BE2C (cell line): ENCODE measurements at regions not wholly inside any gene's neighbourhood (a gene's known extent, or its start where the extent isn't known, plus 50 kb on each side); places are given as distances from the start of the nearest gene placed in this dataset.
"Not testable (repeated sequence)": the region's sequence is repeated elsewhere in the genome, so short reads cannot be mapped to it uniquely, and the experiment has no call there.

Experiments used
- DNase-seq: peaks from one replicate; pipeline ENCODE4 v3.0.0-alpha.2; 2020
- H3K27me3 ChIP-seq: fragments of 250-450 bp; sonication (Bioruptor Pico); 2 replicates; pipeline ENCODE4 v1.5.1; 2020; ENCODE audit warnings: mild to moderate bottlenecking
- H3K36me3 ChIP-seq: fragments of 250-450 bp; sonication (Bioruptor Pico); 2 replicates; pipeline ENCODE4 v1.5.1; 2020; ENCODE audit warnings: mild to moderate bottlenecking
- H3K4me1 ChIP-seq: fragments of 250-450 bp; sonication (Bioruptor Pico); 2 replicates; pipeline ENCODE4 v1.5.1; 2020
- H3K4me3 ChIP-seq: 2 replicates; pipeline ENCODE4 v1.5.1; 2011; ENCODE audit warnings: low read depth, low read length
- H3K9me3 ChIP-seq: fragments of 250-450 bp; sonication (Bioruptor Pico); 2 replicates; pipeline ENCODE4 v1.5.1; 2020
- TF ChIP-seq, protein P1 (sequence below): IDR thresholded peaks from 2 replicates; pipeline ENCODE4 v1.5.1; 2012; ENCODE audit warnings: mild to moderate bottlenecking, low read depth, low read length

DNA sequence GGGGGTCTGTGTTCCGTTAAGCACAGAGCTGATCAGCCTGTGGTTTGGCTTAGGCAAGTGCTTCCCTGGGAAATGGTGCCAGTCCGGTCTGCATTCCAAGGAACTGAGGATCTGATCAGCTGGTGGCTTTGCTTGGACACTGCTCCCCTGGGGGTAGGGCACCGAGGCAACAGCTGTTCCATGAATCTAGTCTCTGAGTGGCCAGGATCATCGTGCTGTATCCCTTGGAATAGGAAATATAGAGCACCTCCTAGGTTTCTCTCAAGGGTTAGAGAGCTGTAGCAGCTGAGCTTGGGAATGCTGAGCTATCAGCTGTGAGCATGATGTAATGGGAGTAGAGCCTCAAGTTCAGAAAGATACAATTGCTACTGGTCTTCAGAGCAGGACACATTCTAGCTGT is 863.9 kb downstream of the RAPGEF2 start:
- H3K9me3 ChIP-seq, result no peaks in the 10 kb centered on the region
- H3K27me3 ChIP-seq, result no peaks in the 10 kb centered on the region
- H3K4me1 ChIP-seq, result no peaks in the 10 kb centered on the region
- TF ChIP-seq, protein P1, sequence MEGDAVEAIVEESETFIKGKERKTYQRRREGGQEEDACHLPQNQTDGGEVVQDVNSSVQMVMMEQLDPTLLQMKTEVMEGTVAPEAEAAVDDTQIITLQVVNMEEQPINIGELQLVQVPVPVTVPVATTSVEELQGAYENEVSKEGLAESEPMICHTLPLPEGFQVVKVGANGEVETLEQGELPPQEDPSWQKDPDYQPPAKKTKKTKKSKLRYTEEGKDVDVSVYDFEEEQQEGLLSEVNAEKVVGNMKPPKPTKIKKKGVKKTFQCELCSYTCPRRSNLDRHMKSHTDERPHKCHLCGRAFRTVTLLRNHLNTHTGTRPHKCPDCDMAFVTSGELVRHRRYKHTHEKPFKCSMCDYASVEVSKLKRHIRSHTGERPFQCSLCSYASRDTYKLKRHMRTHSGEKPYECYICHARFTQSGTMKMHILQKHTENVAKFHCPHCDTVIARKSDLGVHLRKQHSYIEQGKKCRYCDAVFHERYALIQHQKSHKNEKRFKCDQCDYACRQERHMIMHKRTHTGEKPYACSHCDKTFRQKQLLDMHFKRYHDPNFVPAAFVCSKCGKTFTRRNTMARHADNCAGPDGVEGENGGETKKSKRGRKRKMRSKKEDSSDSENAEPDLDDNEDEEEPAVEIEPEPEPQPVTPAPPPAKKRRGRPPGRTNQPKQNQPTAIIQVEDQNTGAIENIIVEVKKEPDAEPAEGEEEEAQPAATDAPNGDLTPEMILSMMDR, result no peak
- H3K36me3 ChIP-seq, result no peaks in the 10 kb centered on the region
- H3K4me3 ChIP-seq, result no peak overlapping the region
- no peak for DNase-seq

DNA sequence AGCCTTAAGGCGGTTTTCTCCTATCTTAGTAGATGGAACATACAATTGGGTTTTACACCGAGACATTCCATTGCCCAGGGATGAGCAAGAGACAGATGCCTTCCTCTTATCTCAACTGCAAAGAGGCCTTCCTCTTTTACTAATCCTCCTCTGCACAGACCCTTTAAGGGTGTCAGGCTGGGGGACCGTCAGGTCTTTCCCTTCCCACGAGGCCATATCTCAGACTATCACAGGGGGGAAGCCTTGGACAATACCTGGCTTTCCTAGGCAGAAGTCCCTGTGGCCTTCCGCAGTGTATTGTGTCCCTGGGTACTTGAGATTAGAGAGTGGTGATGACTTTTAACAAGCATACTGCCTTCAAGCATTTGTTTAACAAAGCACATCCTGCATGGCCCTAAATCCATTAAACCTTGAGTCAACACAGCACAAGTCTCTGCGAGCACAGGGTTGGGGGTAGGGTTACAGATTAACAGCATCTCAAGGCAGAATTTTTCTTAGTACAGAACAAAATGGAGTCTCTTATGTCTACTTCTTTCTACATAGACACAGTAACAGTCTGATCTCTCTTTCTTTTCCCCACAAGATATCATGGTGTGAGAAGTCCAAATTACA is 874.1 kb downstream of the RAPGEF2 start:
- DNase-seq, H3K4me3 ChIP-seq, H3K9me3 ChIP-seq, H3K36me3 ChIP-seq, H3K4me1 ChIP-seq, H3K27me3 ChIP-seq: not testable (repeated sequence)

DNA sequence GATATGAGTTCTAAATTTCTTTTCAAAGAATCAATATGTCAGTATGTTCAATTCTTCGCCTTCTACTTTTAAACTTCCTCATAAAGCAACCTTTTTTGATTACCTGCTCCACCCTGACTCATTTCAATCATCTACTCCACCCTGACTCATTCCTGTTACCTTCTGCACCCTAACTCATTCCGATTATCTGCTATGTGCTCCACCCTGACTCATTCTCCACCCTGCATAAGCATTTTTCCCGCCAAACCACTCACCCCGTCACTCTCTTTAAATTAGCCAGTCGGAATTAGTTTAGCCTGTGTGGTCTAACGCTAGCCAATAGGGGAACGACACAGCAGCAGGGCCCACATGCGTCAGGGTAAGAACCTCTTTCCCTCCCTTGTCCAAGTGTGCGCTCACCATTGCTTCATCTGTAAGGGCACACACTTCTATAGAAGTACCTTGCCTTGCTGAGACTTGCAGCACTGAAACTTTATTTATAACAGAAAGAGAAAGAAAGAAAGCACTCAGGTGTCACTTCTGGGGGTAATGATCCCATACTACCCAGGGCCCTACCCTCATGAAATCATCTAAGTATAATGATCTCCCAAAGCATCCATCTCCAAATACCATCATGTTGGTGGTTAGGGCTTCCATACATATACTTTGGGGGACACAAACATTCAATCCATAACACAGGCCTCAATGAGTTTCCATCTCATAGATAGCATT is 875.2 kb downstream of the RAPGEF2 start:
- TF ChIP-seq, protein P1, result no peak
- Histone ChIP-seq H3K4me3 (no peak overlapping the region), H3K9me3 (no peaks in the 10 kb centered on the region), H3K36me3 (no peaks in the 10 kb centered on the region), H3K4me1 (no peaks in the 10 kb centered on the region), H3K27me3 (no peaks in the 10 kb centered on the region)
- DNase-seq, result no peak

DNA sequence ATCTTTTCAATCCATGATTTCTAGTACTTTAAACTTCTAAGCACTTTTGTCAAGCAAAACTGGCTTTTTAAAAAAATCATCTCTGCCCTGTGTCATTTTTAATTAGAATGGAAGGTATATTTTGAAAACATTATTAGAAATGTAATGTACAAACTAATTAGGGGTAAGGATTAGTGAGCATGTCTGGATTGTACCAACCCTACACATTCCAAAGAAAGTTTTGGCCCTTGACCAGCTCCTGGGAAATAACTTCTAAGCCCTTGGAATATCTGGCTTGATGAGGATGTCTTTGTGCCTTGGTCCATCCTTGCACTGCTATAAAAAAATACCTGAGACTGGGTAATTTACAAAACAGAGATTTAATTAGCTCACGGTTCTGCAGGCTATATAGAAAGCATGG is 876.5 kb downstream of the RAPGEF2 start:
- TF ChIP-seq, protein P1, result no peak
- H3K27me3 ChIP-seq, result no peaks in the 10 kb centered on the region
- no peak overlapping the region for H3K4me3 ChIP-seq
- DNase-seq, result no peak
- no peaks in the 10 kb centered on the region for H3K9me3 ChIP-seq
- no peaks in the 10 kb centered on the region for H3K4me1 ChIP-seq
- H3K36me3 ChIP-seq, result no peaks in the 10 kb centered on the region

DNA sequence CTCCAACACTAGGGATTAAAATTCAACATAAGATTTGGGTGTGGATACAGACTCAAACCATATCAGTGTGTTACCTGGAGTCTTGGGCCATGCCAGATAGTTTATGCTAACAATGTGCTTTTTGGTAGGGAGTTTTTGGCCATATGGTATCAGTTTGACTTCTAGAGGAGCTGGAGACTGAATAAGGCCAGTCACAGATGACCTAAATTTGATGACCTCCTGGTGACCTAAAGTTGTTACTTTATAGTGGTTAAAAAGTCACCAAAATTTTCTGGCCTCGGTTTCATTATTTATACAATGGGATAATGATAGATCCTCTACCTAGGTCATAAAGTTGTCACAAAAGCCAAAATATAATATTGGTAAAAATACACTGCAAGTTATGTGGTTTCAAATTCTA is 877.1 kb downstream of the RAPGEF2 start:
- Histone ChIP-seq H3K27me3 (no peaks in the 10 kb centered on the region), H3K4me1 (no peaks in the 10 kb centered on the region), H3K9me3 (no peaks in the 10 kb centered on the region), H3K36me3 (no peaks in the 10 kb centered on the region), H3K4me3 (no peak overlapping the region)
- TF ChIP-seq, protein P1, result no peak
- DNase-seq, result no peak

DNA sequence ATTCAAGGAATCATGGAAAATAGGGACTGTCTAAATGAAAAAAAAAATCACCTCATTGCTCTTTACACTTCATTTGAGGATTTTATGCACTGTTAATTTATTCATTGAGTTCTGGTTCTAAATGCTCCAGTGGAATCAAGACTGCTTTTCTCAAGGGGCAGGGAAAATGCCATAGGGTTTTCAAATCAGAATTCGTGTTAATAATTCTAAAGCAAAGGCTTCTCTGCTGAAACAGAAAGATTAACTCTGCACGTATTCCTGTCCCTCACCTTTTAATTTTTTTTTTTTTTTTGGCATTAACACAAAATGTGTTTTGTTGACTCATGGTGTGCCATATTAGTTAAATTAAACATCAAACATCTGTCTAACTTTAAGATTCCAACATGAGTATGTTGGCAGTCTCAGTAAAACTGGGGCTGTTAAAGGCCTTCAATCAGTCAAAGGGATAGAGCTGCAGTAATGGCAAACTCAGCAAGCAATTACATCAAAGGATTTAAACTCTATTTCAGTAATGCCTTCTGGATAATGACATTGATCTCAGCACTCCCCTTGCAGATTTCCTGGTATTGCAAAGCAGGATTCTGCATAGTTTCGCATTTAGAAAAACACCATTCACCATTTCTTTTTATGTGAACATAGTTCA is 878.1 kb downstream of the RAPGEF2 start:
- DNase-seq, result no peak
- Histone ChIP-seq H3K4me3 (no peak overlapping the region), H3K4me1 (no peaks in the 10 kb centered on the region), H3K27me3 (no peaks in the 10 kb centered on the region), H3K9me3 (no peaks in the 10 kb centered on the region), H3K36me3 (no peaks in the 10 kb centered on the region)
- TF ChIP-seq, protein P1, result no peak
